Nephron progenitor cell (in vitro differentiated cells): ENCODE measurements at regions not wholly inside any gene's neighbourhood (a gene's known extent, or its start where the extent isn't known, plus 50 kb on each side); places are given as distances from the start of the nearest gene placed in this dataset.
"Not testable (repeated sequence)": the region's sequence is repeated elsewhere in the genome, so short reads cannot be mapped to it uniquely, and the experiment has no call there.

ENCODE experiments used
- DNase-seq: peaks from one replicate; pipeline ENCODE4 v3.0.0; 2021
- H3K27ac Mint-ChIP-seq: 2 replicates; pipeline ENCODE4 v1.8.0; 2021; ENCODE audit warnings: mild to moderate bottlenecking, moderate library complexity, mixed read lengths
- H3K27me3 Mint-ChIP-seq: 2 replicates; pipeline ENCODE4 v1.8.0; 2021; ENCODE audit warnings: mild to moderate bottlenecking, low read depth, mixed read lengths; ENCODE audit not compliant: poor library complexity
- H3K36me3 Mint-ChIP-seq: 2 replicates; pipeline ENCODE4 v1.8.0; 2021; ENCODE audit warnings: low read depth, mixed read lengths
- H3K4me1 Mint-ChIP-seq: 2 replicates; pipeline ENCODE4 v1.8.0; 2021; ENCODE audit warnings: mixed read lengths
- H3K4me3 Mint-ChIP-seq: 2 replicates; pipeline ENCODE4 v1.8.0; 2021; ENCODE audit warnings: mild to moderate bottlenecking, moderate library complexity, mixed read lengths
- H3K9me3 Mint-ChIP-seq: 2 replicates; pipeline ENCODE4 v1.8.0; 2021; ENCODE audit warnings: mild to moderate bottlenecking, moderate library complexity, mixed read lengths
- TF ChIP-seq, protein P1 (sequence below): fragments of 200-600 bp; sonication (generic); IDR thresholded peaks from 2 replicates; pipeline ENCODE4 v1.5.0; 2021; ENCODE audit warnings: antibody characterized with exemption

DNA sequence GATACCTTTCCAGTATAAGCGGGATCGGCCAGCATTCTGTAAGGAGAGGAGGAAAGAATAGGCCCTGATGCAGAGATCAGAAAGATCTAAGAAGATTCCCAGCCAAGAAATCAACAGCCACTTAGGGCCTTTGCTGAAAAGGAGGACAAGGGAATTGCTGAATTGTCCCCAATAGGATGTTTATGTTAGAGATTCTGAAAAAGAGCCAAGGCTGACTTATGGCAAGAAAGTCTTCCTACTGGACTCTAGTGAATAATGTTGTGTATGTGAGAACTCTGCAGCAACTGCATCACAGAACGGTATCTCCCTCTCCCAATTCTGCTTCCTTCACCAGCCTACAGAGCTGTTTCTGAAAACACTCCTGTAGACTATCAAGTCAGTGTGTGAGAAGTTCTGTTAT lies 298.0 kb upstream of the CXADR start:
- no peak for DNase-seq
- no peaks in the 10 kb centered on the region for H3K9me3 Mint-ChIP-seq
- H3K4me3 Mint-ChIP-seq = no peak overlapping the region
- no peaks in the 10 kb centered on the region for H3K36me3 Mint-ChIP-seq
- TF ChIP-seq, protein P1, sequence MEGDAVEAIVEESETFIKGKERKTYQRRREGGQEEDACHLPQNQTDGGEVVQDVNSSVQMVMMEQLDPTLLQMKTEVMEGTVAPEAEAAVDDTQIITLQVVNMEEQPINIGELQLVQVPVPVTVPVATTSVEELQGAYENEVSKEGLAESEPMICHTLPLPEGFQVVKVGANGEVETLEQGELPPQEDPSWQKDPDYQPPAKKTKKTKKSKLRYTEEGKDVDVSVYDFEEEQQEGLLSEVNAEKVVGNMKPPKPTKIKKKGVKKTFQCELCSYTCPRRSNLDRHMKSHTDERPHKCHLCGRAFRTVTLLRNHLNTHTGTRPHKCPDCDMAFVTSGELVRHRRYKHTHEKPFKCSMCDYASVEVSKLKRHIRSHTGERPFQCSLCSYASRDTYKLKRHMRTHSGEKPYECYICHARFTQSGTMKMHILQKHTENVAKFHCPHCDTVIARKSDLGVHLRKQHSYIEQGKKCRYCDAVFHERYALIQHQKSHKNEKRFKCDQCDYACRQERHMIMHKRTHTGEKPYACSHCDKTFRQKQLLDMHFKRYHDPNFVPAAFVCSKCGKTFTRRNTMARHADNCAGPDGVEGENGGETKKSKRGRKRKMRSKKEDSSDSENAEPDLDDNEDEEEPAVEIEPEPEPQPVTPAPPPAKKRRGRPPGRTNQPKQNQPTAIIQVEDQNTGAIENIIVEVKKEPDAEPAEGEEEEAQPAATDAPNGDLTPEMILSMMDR = no peak
- H3K27me3 Mint-ChIP-seq = no peaks in the 10 kb centered on the region
- H3K27ac Mint-ChIP-seq = peak overlapping the region; percentile 9
- H3K4me1 Mint-ChIP-seq = no peaks in the 10 kb centered on the region

DNA sequence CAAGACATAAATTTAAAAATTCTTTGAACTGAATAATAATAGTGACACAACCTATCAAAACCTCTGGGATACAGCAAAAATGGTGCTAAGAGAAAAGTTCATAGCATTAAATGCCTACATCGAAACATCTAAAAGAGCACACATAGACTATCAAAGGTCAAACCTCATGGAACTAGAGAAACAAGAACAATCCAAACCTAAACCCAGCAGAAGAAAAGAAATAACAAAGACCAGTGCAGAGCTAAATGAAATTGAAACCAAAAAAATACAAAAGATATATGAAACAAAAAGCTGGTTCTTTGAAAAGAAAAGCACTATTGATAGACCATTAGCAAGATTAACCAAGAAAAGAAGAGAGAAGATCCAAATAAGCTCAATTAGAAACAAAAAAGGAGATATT lies 293.8 kb upstream of the CXADR start:
- not testable (repeated sequence) for H3K27ac Mint-ChIP-seq, H3K4me3 Mint-ChIP-seq, DNase-seq, H3K9me3 Mint-ChIP-seq, H3K36me3 Mint-ChIP-seq, H3K4me1 Mint-ChIP-seq, H3K27me3 Mint-ChIP-seq

DNA sequence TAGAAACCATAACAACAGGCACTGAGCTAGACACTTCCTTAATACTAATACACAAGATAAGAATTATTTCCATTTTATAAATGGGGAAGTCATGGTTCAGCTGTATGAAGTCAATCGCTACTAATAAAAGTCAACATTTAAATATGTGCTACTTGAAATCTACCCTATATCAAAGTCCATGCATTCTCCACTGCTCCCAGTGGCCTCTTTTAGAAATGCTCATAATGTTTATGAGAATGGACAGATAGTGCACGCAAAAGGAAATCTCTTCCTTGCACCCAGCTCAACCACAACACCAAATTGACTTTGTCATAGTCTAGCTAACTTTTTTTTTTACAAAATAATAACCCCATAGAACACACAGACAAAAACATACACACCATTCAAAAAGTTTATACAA lies 281.7 kb upstream of the CXADR start:
- no peak for DNase-seq
- TF ChIP-seq, protein P1 = no peak
- Mint-ChIP-seq H3K4me1 (no peaks in the 10 kb centered on the region), H3K27ac (no peak overlapping the region), H3K36me3 (no peaks in the 10 kb centered on the region), H3K9me3 (peaks cover 39% of the 10 kb centered on the region), H3K27me3 (peaks cover 4% of the 10 kb centered on the region), H3K4me3 (no peak overlapping the region)

DNA sequence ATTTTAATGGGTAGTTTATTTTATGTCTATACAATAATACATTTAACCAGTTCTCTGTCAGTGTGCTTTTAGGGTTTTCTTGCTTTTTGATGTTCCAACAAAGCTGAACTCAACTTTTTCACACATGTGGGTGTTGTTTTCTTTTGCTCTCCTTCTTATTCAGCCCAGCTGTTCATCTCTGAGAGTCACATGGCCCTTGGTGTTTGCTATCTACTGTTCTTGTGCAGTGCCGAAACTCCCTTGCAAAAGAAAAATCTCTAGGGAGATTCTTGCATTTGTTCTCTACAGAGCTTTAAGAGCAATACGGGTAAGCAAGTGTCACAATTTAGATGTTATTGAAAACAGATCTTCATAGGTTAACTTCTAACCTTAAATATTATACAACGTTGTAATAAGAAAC lies 281.1 kb upstream of the CXADR start:
- DNase-seq = no peak
- no peak overlapping the region for H3K27ac Mint-ChIP-seq
- H3K4me3 Mint-ChIP-seq = no peak overlapping the region
- H3K36me3 Mint-ChIP-seq = no peaks in the 10 kb centered on the region
- H3K4me1 Mint-ChIP-seq = no peaks in the 10 kb centered on the region
- TF ChIP-seq, protein P1 = no peak
- peaks cover 33% of the 10 kb centered on the region for H3K9me3 Mint-ChIP-seq
- H3K27me3 Mint-ChIP-seq = peaks cover 4% of the 10 kb centered on the region

DNA sequence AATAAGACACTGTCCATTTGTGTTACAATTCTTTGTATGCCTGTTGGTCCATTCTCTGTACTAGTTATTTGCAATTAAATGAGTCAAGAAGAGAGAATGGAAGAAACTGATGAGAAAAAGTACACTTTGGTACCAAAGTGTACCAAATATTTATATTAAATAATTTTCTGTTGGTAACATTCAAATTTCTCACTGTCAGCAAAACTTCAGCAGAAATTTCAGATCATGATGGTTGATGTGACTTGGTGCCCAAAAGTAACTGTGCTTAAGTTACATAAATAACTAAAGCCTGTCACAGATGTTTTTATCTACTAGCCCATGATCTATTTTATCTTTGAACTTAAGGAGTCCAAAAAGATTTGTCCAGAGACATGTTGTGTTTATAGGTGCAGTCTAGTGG lies 274.4 kb upstream of the CXADR start:
- Mint-ChIP-seq H3K27ac (no peak overlapping the region), H3K36me3 (no peaks in the 10 kb centered on the region), H3K9me3 (no peaks in the 10 kb centered on the region), H3K27me3 (no peaks in the 10 kb centered on the region), H3K4me1 (no peaks in the 10 kb centered on the region), H3K4me3 (no peak overlapping the region)
- DNase-seq = no peak
- TF ChIP-seq, protein P1 = no peak

DNA sequence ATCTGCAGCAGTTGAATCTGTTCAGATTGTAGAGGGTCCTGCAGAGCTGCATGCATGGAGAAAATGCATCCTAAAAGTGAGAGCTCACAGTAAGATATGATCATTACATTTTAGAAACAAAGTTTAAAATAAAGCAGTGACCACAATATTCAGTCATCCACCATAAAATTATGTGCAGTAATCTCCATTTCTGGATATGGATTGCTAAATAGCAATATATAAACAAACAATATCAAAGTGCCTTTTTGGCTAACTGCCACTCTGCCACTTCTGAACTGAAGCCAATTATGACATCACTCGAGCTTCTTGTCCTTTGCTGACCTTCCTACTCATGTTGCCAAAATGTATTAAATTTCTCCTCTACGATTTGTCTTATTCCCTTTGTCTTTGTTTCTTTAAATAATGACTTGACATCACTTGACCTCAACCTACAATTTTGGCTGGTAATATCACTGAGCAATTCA lies 262.0 kb upstream of the CXADR start:
- Mint-ChIP-seq H3K27me3 (peaks cover 5% of the 10 kb centered on the region), H3K27ac (no peak overlapping the region), H3K9me3 (peaks cover 6% of the 10 kb centered on the region), H3K4me1 (no peaks in the 10 kb centered on the region), H3K4me3 (no peak overlapping the region), H3K36me3 (no peaks in the 10 kb centered on the region)
- TF ChIP-seq, protein P1 = no peak
- DNase-seq = no peak
